Right lobe of liver (tissue), 6 donors: ENCODE measurements at regions not wholly inside any gene's neighbourhood (a gene's known extent, or its start where the extent isn't known, plus 50 kb on each side); places are given as distances from the start of the nearest gene placed in this dataset.

Source experiments
- ATAC-seq, 4 donors: fragments of 200-7000 bp; cut with Tn5 transposase; one replicate each; pipeline ENCODE4 v1.9.1; 2020; ENCODE audit warnings: mild to moderate bottlenecking in 4 of 4, moderate library complexity in 4 of 4
- DNase-seq, 3 donors: peaks; one replicate each; pipeline ENCODE4 v3.0.0-alpha.2; 2020
- H3K27ac ChIP-seq, 3 donors: fragments of 200-600 bp; one replicate each; pipeline ENCODE4 v1.8.0; 2022
- H3K27me3 ChIP-seq, 2 donors: fragments of 200-600 bp; one replicate each; pipeline ENCODE4 v1.8.0; 2022
- H3K36me3 ChIP-seq, 4 donors: fragments of 200-600 bp; sonication (generic) in 1 of 4; one replicate each; pipeline versions ENCODE4 v1.5.1 to v1.8.0; 2017 to 2022; ENCODE audit warnings: control low read depth in 1 of 4
- H3K4me1 ChIP-seq, 4 donors: fragments of 200-600 bp; sonication (generic) in 1 of 4; one replicate each; pipeline versions ENCODE4 v1.5.1 to v1.8.0; 2017 to 2022; ENCODE audit warnings: control low read depth in 1 of 4
- H3K4me3 ChIP-seq, 3 donors: fragments of 200-600 bp; one replicate each; pipeline ENCODE4 v1.8.0; 2022
- H3K9me3 ChIP-seq, 4 donors: fragments of 200-600 bp; sonication (generic) in 1 of 4; one replicate each; pipeline versions ENCODE4 v1.5.1 to v1.8.0; 2017 to 2022; ENCODE audit warnings: control low read depth in 1 of 4
- CTCF ChIP-seq, 4 donors: fragments of 200-600 bp in 3 of 4; fragments of 450-650 bp in 1 of 4; IDR thresholded peaks; one replicate each; pipeline versions ENCODE4 v1.5.1 to v1.8.0; 2016 to 2022; ENCODE audit warnings: antibody characterized with exemption in 4 of 4, mild to moderate bottlenecking in 2 of 4
- POLR2A ChIP-seq: fragments of 450-650 bp; IDR thresholded peaks from one replicate; pipeline ENCODE4 v1.6.1; 2017; ENCODE audit warnings: antibody characterized with exemption, mild to moderate bottlenecking
- WGBS: methylation state at CpG from one replicate; pipeline ENCODE4 v1.1.6; 2018; ENCODE audit warnings: low coverage, low lambda C conversion rate; ENCODE audit not compliant: insufficient coverage; ENCODE audit errors: missing lambda C conversion rate; 5-methylcytosine and 5-hydroxymethylcytosine counted together
- intact Hi-C, 2 donors: fragments of 100-400 bp; cut with DNase I; formaldehyde crosslinking; loops; one replicate each; pipeline versions ENCODE4 v1.11.2 to v1.14.1; 2022
- donor health status: DM: no; HTN: yes; CAD: no.
- donor health status: DM: no; HTN: no; CAD: no.
- donor health status: DM: no; HTN: no; CAD: no.
- donor health status: DM: no; HTN: yes; CAD: no.
- donor health status: DM: no; HTN: yes; CAD: no.

- H3K27me3 ChIP-seq: no peaks in the 10 kb centered on the region
- no peaks in the 10 kb centered on the region for H3K36me3 ChIP-seq
- 36% methylated on average over 1 of the region's 1 CpG for WGBS
- ATAC-seq (no peak), DNase-seq (no peak)
- intact Hi-C loops: no loop called here
- H3K27ac ChIP-seq: no peak overlapping the region
- H3K4me3 ChIP-seq: no peak overlapping the region
- no peak for TF ChIP-seq CTCF (IDR thresholded peaks at IDR 0.05)
- no peak for TF ChIP-seq POLR2A
- H3K9me3 ChIP-seq: no peaks in the 10 kb centered on the region
- H3K4me1 ChIP-seq: no peaks in the 10 kb centered on the region
Measured at GRCh38 chr10:108060246-108060645, 895.7 kb upstream of the SORCS1 start.

- H3K27ac ChIP-seq: no peak overlapping the region
- TF ChIP-seq CTCF (IDR thresholded peaks at IDR 0.05): no peak
- TF ChIP-seq POLR2A: no peak
- no peak overlapping the region for H3K4me3 ChIP-seq
- intact Hi-C loops: no loop called here
- 27% methylated on average over 1 of the region's 1 CpG for WGBS
- H3K36me3 ChIP-seq: no peaks in the 10 kb centered on the region
- H3K4me1 ChIP-seq: no peaks in the 10 kb centered on the region
- no peak for DNase-seq
- no peaks in the 10 kb centered on the region for H3K9me3 ChIP-seq
- no peaks in the 10 kb centered on the region for H3K27me3 ChIP-seq
- ATAC-seq: no peak
Measured at GRCh38 chr10:108055506-108055905, 891.0 kb upstream of the SORCS1 start.

GRCh38 chr10:108052981-108053380, 888.5 kb upstream of the SORCS1 start:
- TF ChIP-seq POLR2A: no peak
- no peak for TF ChIP-seq CTCF (IDR thresholded peaks at IDR 0.05)
- no peak overlapping the region for H3K4me3 ChIP-seq
- no peaks in the 10 kb centered on the region for H3K36me3 ChIP-seq
- 70% methylated on average over 1 of the region's 1 CpG for WGBS
- no peaks in the 10 kb centered on the region for H3K9me3 ChIP-seq
- DNase-seq (no peak), ATAC-seq (no peak)
- H3K27me3 ChIP-seq: no peaks in the 10 kb centered on the region
- intact Hi-C loops: no loop called here
- H3K4me1 ChIP-seq: no peaks in the 10 kb centered on the region
- H3K27ac ChIP-seq: no peak overlapping the region

- intact Hi-C loops: no loop called here
- DNase-seq: no peak
- H3K27me3 ChIP-seq: no peaks in the 10 kb centered on the region
- H3K4me3 ChIP-seq: no peak overlapping the region
- no peaks in the 10 kb centered on the region for H3K36me3 ChIP-seq
- no peak for ATAC-seq
- no peaks in the 10 kb centered on the region for H3K9me3 ChIP-seq
- 56% methylated on average over 2 of the region's 2 CpGs for WGBS
- H3K27ac ChIP-seq: no peak overlapping the region
- H3K4me1 ChIP-seq: no peaks in the 10 kb centered on the region
- TF ChIP-seq POLR2A (no peak), CTCF (IDR thresholded peaks at IDR 0.05) (no peak)
Measured at GRCh38 chr10:108051218-108051617, 886.7 kb upstream of the SORCS1 start.

- DNase-seq (no peak), ATAC-seq (no peak)
- no peaks in the 10 kb centered on the region for H3K36me3 ChIP-seq
- H3K4me1 ChIP-seq: no peaks in the 10 kb centered on the region
- H3K27me3 ChIP-seq: no peaks in the 10 kb centered on the region
- no peaks in the 10 kb centered on the region for H3K9me3 ChIP-seq
- intact Hi-C loops: no loop called here
- no peak overlapping the region for H3K27ac ChIP-seq
- WGBS: 36% methylated on average over 1 of the region's 1 CpG
- TF ChIP-seq CTCF (IDR thresholded peaks at IDR 0.05) (no peak), POLR2A (no peak)
- H3K4me3 ChIP-seq: no peak overlapping the region
Measured at GRCh38 chr10:108050626-108051025, 886.1 kb upstream of the SORCS1 start.
